PC-3 (cell line): ENCODE measurements at regions not wholly inside any gene's neighbourhood (a gene's known extent, or its start where the extent isn't known, plus 50 kb on each side); places are given as distances from the start of the nearest gene placed in this dataset.
A peak's percentile ranks its signal among the peaks of the same experiment; 100 is the strongest.

Experiments
- ATAC-seq: fragments of 200-7000 bp; cut with Tn5 transposase; 2 replicates; pipeline ENCODE4 v1.9.1; 2020; ENCODE audit warnings: mild to moderate bottlenecking, moderate library complexity
- BruUV-seq: library from RNA; stranded (reverse); fragments of 400-500 nt; replicated peaks from 2 replicates; lab custom pipeline; 2021; lab: Mats Ljungman, UMichigan
- CTCF ChIA-PET: fragments of 300-600 bp; sonication (Branson Sonifier 250); formaldehyde crosslinking; loops from one replicate; lab custom pipeline; 2022; ENCODE audit warnings: antibody characterized with exemption; lab: Charles Lee
- POLR2A ChIA-PET: fragments of 300-600 bp; sonication (Branson Sonifier 250); formaldehyde crosslinking; loops from one replicate; lab custom pipeline; 2022; ENCODE audit warnings: antibody characterized with exemption; ENCODE audit not compliant: unreplicated experiment; lab: Charles Lee
- DNase-seq: peaks from one replicate; pipeline ENCODE4 v3.0.0-alpha.2; 2015
- H2AFZ ChIP-seq: fragments of 300-600 bp; sonication (generic); 2 replicates; pipeline ENCODE4 v1.6.0; 2016; ENCODE audit warnings: antibody characterized with exemption, low read length
- H3F3A ChIP-seq: fragments of 300-600 bp; sonication (generic); one replicate; pipeline ENCODE4 v1.6.0; 2017; ENCODE audit warnings: antibody characterized with exemption, low read length, control low read depth, mild to moderate bottlenecking; ENCODE audit not compliant: unreplicated experiment
- H3K27ac ChIP-seq: fragments of 300-600 bp; sonication (generic); 2 replicates; pipeline ENCODE4 v1.5.1; 2016; ENCODE audit warnings: mild to moderate bottlenecking, low read length
- H3K27me3 ChIP-seq: fragments of 300-600 bp; sonication (generic); 2 replicates; pipeline ENCODE4 v1.6.1; 2016; ENCODE audit warnings: low read length, mixed read lengths
- H3K36me3 ChIP-seq: fragments of 300-600 bp; sonication (generic); 2 replicates; pipeline ENCODE4 v1.6.1; 2016; ENCODE audit warnings: low read depth, mixed run types, low read length, mixed read lengths
- H3K4me1 ChIP-seq: fragments of 300-600 bp; sonication (generic); 2 replicates; pipeline ENCODE4 v1.5.1; 2016; ENCODE audit warnings: low read length; ENCODE audit not compliant: insufficient read depth
- H3K4me2 ChIP-seq: fragments of 300-600 bp; sonication (generic); 2 replicates; pipeline ENCODE4 v1.6.0; 2016; ENCODE audit warnings: low read length
- H3K4me3 ChIP-seq: fragments of 300-600 bp; sonication (generic); 2 replicates; pipeline ENCODE4 v1.5.1; 2016; ENCODE audit warnings: mild to moderate bottlenecking, low read length, mixed read lengths
- H3K79me2 ChIP-seq: fragments of 300-600 bp; sonication (generic); 2 replicates; pipeline ENCODE4 v1.6.1; 2017; ENCODE audit warnings: low read length, mixed read lengths
- H3K9ac ChIP-seq: fragments of 300-600 bp; sonication (generic); 2 replicates; pipeline ENCODE4 v1.6.0; 2016; ENCODE audit warnings: mild to moderate bottlenecking, low read length
- H3K9me2 ChIP-seq: fragments of 300-600 bp; sonication (generic); replicated peaks from 2 replicates; pipeline ENCODE4 v1.6.1; 2016; ENCODE audit warnings: mixed run types, low read length, mixed read lengths
- H3K9me3 ChIP-seq: fragments of 300-600 bp; sonication (generic); 2 replicates; pipeline ENCODE4 v1.6.1; 2016; ENCODE audit warnings: low read length, mixed read lengths
- H4K20me1 ChIP-seq: fragments of 300-600 bp; sonication (generic); 2 replicates; pipeline ENCODE4 v1.6.1; 2016; ENCODE audit warnings: low read length, mixed read lengths
- EZH2 ChIP-seq: fragments of 300-600 bp; sonication (generic); IDR thresholded peaks from one replicate; pipeline ENCODE4 v1.6.1; 2017; ENCODE audit warnings: antibody characterized with exemption, mild to moderate bottlenecking, low read length; ENCODE audit not compliant: unreplicated experiment
- EZH2phosphoT487 ChIP-seq: fragments of 300-600 bp; sonication (generic); IDR thresholded peaks from 2 replicates; pipeline ENCODE4 v1.6.1; 2018; ENCODE audit warnings: mild to moderate bottlenecking, antibody characterized with exemption, low read length, borderline replicate concordance
- intact Hi-C: fragments of 100-400 bp; cut with micrococcal nuclease; formaldehyde crosslinking; loops from 2 replicates; pipeline ENCODE4 v1.9.0; 2023
- TF ChIP-seq, protein P1 (sequence below): fragments of 300-600 bp; sonication (generic); conservative IDR thresholded peaks from 2 replicates; pipeline ENCODE4 v1.5.1; 2017; ENCODE audit warnings: antibody characterized with exemption, low read depth, mild to moderate bottlenecking, low read length

- Histone ChIP-seq H3F3A (no peaks in the 10 kb centered on the region), H3K4me2 (no peak overlapping the region), H2AFZ (no peak overlapping the region), H3K9ac (no peak overlapping the region), H3K4me3 (no peak overlapping the region), H3K27ac (no peak overlapping the region), H3K4me1 (no peaks in the 10 kb centered on the region), H3K9me2 (no peaks in the 10 kb centered on the region), H3K27me3 (no peaks in the 10 kb centered on the region), H4K20me1 (no peaks in the 10 kb centered on the region), H3K36me3 (no peaks in the 10 kb centered on the region), H3K9me3 (no peaks in the 10 kb centered on the region), H3K79me2 (no peaks in the 10 kb centered on the region)
- POLR2A ChIA-PET: no interaction called here
- TF ChIP-seq, protein P1, sequence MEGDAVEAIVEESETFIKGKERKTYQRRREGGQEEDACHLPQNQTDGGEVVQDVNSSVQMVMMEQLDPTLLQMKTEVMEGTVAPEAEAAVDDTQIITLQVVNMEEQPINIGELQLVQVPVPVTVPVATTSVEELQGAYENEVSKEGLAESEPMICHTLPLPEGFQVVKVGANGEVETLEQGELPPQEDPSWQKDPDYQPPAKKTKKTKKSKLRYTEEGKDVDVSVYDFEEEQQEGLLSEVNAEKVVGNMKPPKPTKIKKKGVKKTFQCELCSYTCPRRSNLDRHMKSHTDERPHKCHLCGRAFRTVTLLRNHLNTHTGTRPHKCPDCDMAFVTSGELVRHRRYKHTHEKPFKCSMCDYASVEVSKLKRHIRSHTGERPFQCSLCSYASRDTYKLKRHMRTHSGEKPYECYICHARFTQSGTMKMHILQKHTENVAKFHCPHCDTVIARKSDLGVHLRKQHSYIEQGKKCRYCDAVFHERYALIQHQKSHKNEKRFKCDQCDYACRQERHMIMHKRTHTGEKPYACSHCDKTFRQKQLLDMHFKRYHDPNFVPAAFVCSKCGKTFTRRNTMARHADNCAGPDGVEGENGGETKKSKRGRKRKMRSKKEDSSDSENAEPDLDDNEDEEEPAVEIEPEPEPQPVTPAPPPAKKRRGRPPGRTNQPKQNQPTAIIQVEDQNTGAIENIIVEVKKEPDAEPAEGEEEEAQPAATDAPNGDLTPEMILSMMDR: no peak
- TF ChIP-seq EZH2phosphoT487 (no peak), EZH2 (no peak)
- BruUV-seq: no TSS peak
- DNase-seq: no peak
- CTCF ChIA-PET: interaction anchor here (0.7 kb wide), 1 partner anchor 216 kb away, joined by 6 read pairs; no protein-coding TSS in a partner anchor
- intact Hi-C loops: no loop called here
- no peak; the same call in 1 of the 2 replicates for ATAC-seq
These were observed 383.1 kb downstream of the DLEU7 start for GRCh38 chr13:50460358-50460757.

- Histone ChIP-seq H3K4me3 (no peak overlapping the region), H3K79me2 (no peaks in the 10 kb centered on the region), H3K9me2 (no peaks in the 10 kb centered on the region), H4K20me1 (no peaks in the 10 kb centered on the region), H3K4me1 (no peaks in the 10 kb centered on the region), H3K4me2 (no peak overlapping the region), H3K9ac (no peak overlapping the region), H3K27me3 (no peaks in the 10 kb centered on the region), H2AFZ (no peak overlapping the region), H3F3A (no peaks in the 10 kb centered on the region), H3K27ac (no peak overlapping the region), H3K36me3 (no peaks in the 10 kb centered on the region), H3K9me3 (no peaks in the 10 kb centered on the region)
- DNase-seq: no peak
- TF ChIP-seq EZH2phosphoT487 (no peak), EZH2 (no peak)
- TF ChIP-seq, protein P1: no peak
- no peak for ATAC-seq
- no TSS peak for BruUV-seq
- intact Hi-C loops: no loop called here
- ChIA-PET CTCF (interaction anchor here (0.6 kb wide), 1 partner anchor 693 kb away, joined by 7 read pairs; no protein-coding TSS in a partner anchor), POLR2A (no interaction called here)
These were observed 382.3 kb downstream of the DLEU7 start for GRCh38 chr13:50461189-50461588.

GRCh38 chr13:50463719-50464118 is 379.8 kb downstream of the DLEU7 start:
- TF ChIP-seq EZH2phosphoT487 (no peak), EZH2 (no peak)
- TF ChIP-seq, protein P1: no peak
- CTCF ChIA-PET: no interaction called here
- H3K36me3 ChIP-seq: no peaks in the 10 kb centered on the region
- H4K20me1 ChIP-seq: no peaks in the 10 kb centered on the region
- ATAC-seq: peak; percentile 43
- intact Hi-C loops: no loop called here
- POLR2A ChIA-PET: no interaction called here
- no peaks in the 10 kb centered on the region for H3K27me3 ChIP-seq
- H3K9me2 ChIP-seq: no peaks in the 10 kb centered on the region
- no peak overlapping the region for H3K9ac ChIP-seq
- no peak for DNase-seq
- H3K79me2 ChIP-seq: no peaks in the 10 kb centered on the region
- no peak overlapping the region for H3K4me3 ChIP-seq
- BruUV-seq: no TSS peak
- no peaks in the 10 kb centered on the region for H3K9me3 ChIP-seq
- no peak overlapping the region for H3K27ac ChIP-seq
- H3K4me1 ChIP-seq: no peaks in the 10 kb centered on the region
- H2AFZ ChIP-seq: no peak overlapping the region
- no peak overlapping the region for H3K4me2 ChIP-seq
- H3F3A ChIP-seq: no peaks in the 10 kb centered on the region
